Activated CD8-positive, alpha-beta T cell treated with anti-CD3 and anti-CD28 coated beads for 36 hours (primary cell): ENCODE measurements at regions not wholly inside any gene's neighbourhood (a gene's known extent, or its start where the extent isn't known, plus 50 kb on each side); places are given as distances from the start of the nearest gene placed in this dataset.

ENCODE experiments used
- ATAC-seq: fragments of 200-7000 bp; cut with Tn5 transposase; one replicate; pipeline ENCODE4 v1.10.0; 2021; ENCODE audit warnings: mild to moderate bottlenecking, moderate library complexity
- CTCF ChIA-PET: fragments of 350-600 bp; sonication (Branson Sonifier 250); formaldehyde crosslinking; loops from one replicate; lab custom pipeline; 2021; ENCODE audit warnings: antibody characterized with exemption; lab: Charles Lee
- POLR2A ChIA-PET: fragments of 350-600 bp; sonication (Branson Sonifier 250); formaldehyde crosslinking; loops from one replicate; lab custom pipeline; 2021; ENCODE audit warnings: antibody characterized with exemption; lab: Charles Lee
- DNase-seq: peaks from one replicate; pipeline ENCODE4 v3.0.0-alpha.2; 2020
- H3K27ac Mint-ChIP-seq: one replicate; pipeline ENCODE4 v1.8.0; 2021; ENCODE audit warnings: mild to moderate bottlenecking, mixed read lengths
- H3K27me3 Mint-ChIP-seq: one replicate; pipeline ENCODE4 v1.8.0; 2021; ENCODE audit warnings: mixed read lengths
- H3K36me3 Mint-ChIP-seq: one replicate; pipeline ENCODE4 v1.8.0; 2021; ENCODE audit warnings: low read depth, mixed read lengths
- H3K4me1 Mint-ChIP-seq: one replicate; pipeline ENCODE4 v1.8.0; 2021; ENCODE audit warnings: low read depth, mixed read lengths
- H3K4me3 Mint-ChIP-seq: one replicate; pipeline ENCODE4 v1.8.0; 2021; ENCODE audit warnings: mild to moderate bottlenecking, moderate library complexity, mixed read lengths
- H3K9me3 Mint-ChIP-seq: one replicate; pipeline ENCODE4 v1.8.0; 2021; ENCODE audit warnings: mixed read lengths
- intact Hi-C: fragments of 100-400 bp; cut with micrococcal nuclease; formaldehyde crosslinking; loops from one replicate; pipeline ENCODE4 v1.10.0; 2022
- TF ChIP-seq, protein P1 (sequence below): fragments of 200-600 bp; IDR thresholded peaks from one replicate; pipeline ENCODE4 v1.8.0; 2022; ENCODE audit warnings: antibody characterized with exemption, mild to moderate bottlenecking

DNA sequence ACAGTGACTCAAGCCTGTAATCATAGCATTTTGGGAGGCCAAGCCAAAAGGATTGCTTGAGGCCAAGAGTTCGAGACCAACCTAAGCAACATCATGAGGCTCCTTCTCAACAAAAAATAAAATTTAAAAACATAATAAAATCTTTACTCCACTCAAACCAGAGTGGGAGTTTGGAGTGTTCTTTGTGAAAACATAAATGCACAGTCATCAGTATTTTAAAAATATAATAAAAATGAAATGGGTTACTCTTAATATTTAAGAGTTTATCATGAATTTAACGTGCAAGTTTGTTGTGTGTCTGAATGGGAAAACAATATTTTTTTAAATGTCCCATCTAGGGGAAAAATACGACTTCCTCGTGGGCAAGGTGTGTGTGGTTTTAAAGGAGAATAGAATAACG lies 78.6 kb upstream of the STARD13 start:
- Mint-ChIP-seq H3K27me3 (no peaks in the 10 kb centered on the region), H3K27ac (no peak overlapping the region), H3K36me3 (no peaks in the 10 kb centered on the region), H3K4me1 (peaks cover 11% of the 10 kb centered on the region), H3K4me3 (no peak overlapping the region), H3K9me3 (no peaks in the 10 kb centered on the region)
- TF ChIP-seq, protein P1, sequence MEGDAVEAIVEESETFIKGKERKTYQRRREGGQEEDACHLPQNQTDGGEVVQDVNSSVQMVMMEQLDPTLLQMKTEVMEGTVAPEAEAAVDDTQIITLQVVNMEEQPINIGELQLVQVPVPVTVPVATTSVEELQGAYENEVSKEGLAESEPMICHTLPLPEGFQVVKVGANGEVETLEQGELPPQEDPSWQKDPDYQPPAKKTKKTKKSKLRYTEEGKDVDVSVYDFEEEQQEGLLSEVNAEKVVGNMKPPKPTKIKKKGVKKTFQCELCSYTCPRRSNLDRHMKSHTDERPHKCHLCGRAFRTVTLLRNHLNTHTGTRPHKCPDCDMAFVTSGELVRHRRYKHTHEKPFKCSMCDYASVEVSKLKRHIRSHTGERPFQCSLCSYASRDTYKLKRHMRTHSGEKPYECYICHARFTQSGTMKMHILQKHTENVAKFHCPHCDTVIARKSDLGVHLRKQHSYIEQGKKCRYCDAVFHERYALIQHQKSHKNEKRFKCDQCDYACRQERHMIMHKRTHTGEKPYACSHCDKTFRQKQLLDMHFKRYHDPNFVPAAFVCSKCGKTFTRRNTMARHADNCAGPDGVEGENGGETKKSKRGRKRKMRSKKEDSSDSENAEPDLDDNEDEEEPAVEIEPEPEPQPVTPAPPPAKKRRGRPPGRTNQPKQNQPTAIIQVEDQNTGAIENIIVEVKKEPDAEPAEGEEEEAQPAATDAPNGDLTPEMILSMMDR = no peak
- intact Hi-C loops = no loop called here
- ChIA-PET POLR2A (no interaction called here), CTCF (no interaction called here)
- ATAC-seq = no peak
- DNase-seq = no peak

- DNase-seq = no peak
- Mint-ChIP-seq H3K4me3 (no peak overlapping the region), H3K27ac (no peak overlapping the region), H3K36me3 (no peaks in the 10 kb centered on the region), H3K9me3 (no peaks in the 10 kb centered on the region), H3K4me1 (peaks cover 11% of the 10 kb centered on the region), H3K27me3 (peaks cover 3% of the 10 kb centered on the region)
- no peak for ATAC-seq
- ChIA-PET POLR2A (interaction anchor here (1.2 kb wide), 1 partner anchor 10 kb away, joined by 4 read pairs; no protein-coding TSS in a partner anchor), CTCF (interaction anchor here (1.0 kb wide), 1 partner anchor 129 kb away, joined by 3 read pairs; no protein-coding TSS in a partner anchor)
- TF ChIP-seq, protein P1 = no peak
- intact Hi-C loops = no loop called here
Observed at GRCh38 chr13:33366469-33367062, 81.0 kb upstream of the STARD13 start.

GRCh38 chr13:33367171-33367895 lies 81.8 kb upstream of the STARD13 start:
- CTCF ChIA-PET = interaction anchor here (1.0 kb wide), 1 partner anchor 130 kb away, joined by 3 read pairs; no protein-coding TSS in a partner anchor
- Mint-ChIP-seq H3K36me3 (no peaks in the 10 kb centered on the region), H3K4me3 (no peak overlapping the region), H3K4me1 (peaks cover 11% of the 10 kb centered on the region), H3K9me3 (no peaks in the 10 kb centered on the region), H3K27me3 (peaks cover 3% of the 10 kb centered on the region), H3K27ac (no peak overlapping the region)
- TF ChIP-seq, protein P1 = no peak
- intact Hi-C loops = no loop called here
- POLR2A ChIA-PET = interaction anchor here (1.2 kb wide), 1 partner anchor 11 kb away, joined by 4 read pairs; no protein-coding TSS in a partner anchor
- ATAC-seq (no peak), DNase-seq (no peak)

- POLR2A ChIA-PET = no interaction called here
- DNase-seq = peak; percentile 15
- Mint-ChIP-seq H3K9me3 (no peaks in the 10 kb centered on the region), H3K36me3 (no peaks in the 10 kb centered on the region), H3K4me1 (peaks cover 11% of the 10 kb centered on the region), H3K27me3 (peaks cover 3% of the 10 kb centered on the region), H3K4me3 (no peak overlapping the region), H3K27ac (no peak overlapping the region)
- CTCF ChIA-PET = no interaction called here
- peak; percentile 68 for ATAC-seq
- intact Hi-C loops = no loop called here
- TF ChIP-seq, protein P1 = no peak
Observed at GRCh38 chr13:33367926-33368325, 82.4 kb upstream of the STARD13 start.

DNA sequence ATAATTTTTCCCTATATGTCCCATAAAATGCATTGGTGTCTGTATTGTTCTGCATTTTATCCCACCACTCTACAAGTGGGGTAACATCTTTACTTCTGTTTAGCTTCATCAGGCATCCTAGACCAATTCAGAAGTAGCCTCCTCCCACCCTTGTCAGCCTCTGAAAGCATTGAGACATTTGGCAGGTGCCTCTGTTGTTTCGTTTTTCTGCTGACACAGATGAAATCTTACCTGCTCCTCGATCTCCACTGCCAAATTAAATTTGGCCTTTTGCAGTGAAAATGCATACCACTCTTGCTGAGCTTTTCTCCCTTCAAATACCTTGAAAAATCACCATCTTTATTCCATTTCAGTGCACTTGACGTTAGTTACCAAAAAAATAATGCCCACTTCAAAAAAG lies 83.5 kb upstream of the STARD13 start:
- H3K36me3 Mint-ChIP-seq = no peaks in the 10 kb centered on the region
- POLR2A ChIA-PET = no interaction called here
- no peak for ATAC-seq

More for the DNA sequence above, 83.5 kb upstream of the STARD13 start:
- Mint-ChIP-seq H3K4me1 (peaks cover 11% of the 10 kb centered on the region), H3K27me3 (peaks cover 3% of the 10 kb centered on the region), H3K9me3 (no peaks in the 10 kb centered on the region), H3K4me3 (no peak overlapping the region), H3K27ac (no peak overlapping the region)
- TF ChIP-seq, protein P1 = no peak
- CTCF ChIA-PET = no interaction called here
- intact Hi-C loops = no loop called here
- DNase-seq = no peak
